GM12892 (cell line): ENCODE measurements at regions not wholly inside any gene's neighbourhood (a gene's known extent, or its start where the extent isn't known, plus 50 kb on each side); places are given as distances from the start of the nearest gene placed in this dataset.
"Not testable (repeated sequence)": the region's sequence is repeated elsewhere in the genome, so short reads cannot be mapped to it uniquely, and the experiment has no call there.

Experiments
- DNase-seq: peaks from one replicate; pipeline ENCODE4 v3.0.0; 2011; ENCODE audit not compliant: insufficient read length
- FAIRE-seq: peaks from 2 replicates; lab custom pipeline; 2011; peaks lifted over from hg19 to GRCh38; lab: Jason Lieb, UNC
- POLR2A ChIP-seq: IDR thresholded peaks from 2 replicates; pipeline ENCODE4 v1.6.1; 2011; ENCODE audit warnings: low read depth, low read length, control low read depth
- POLR2AphosphoS5 ChIP-seq: IDR thresholded peaks from 2 replicates; pipeline ENCODE4 v1.6.1; 2011; ENCODE audit warnings: low read depth, low read length, control low read depth
- TAF1 ChIP-seq: IDR thresholded peaks from 2 replicates; pipeline ENCODE4 v1.6.1; 2011; ENCODE audit warnings: low read depth, mild to moderate bottlenecking, control low read depth, low read length, borderline replicate concordance

- TF ChIP-seq TAF1 (no peak), POLR2A (no peak), POLR2AphosphoS5 (no peak)
- no peak for DNase-seq
- FAIRE-seq: no peak
Observed at GRCh38 chr5:167294882-167295680, 996.4 kb upstream of the WWC1 start.

- DNase-seq: no peak
- no peak for FAIRE-seq
- no peak for TF ChIP-seq POLR2AphosphoS5
- TF ChIP-seq TAF1: no peak
- TF ChIP-seq POLR2A: no peak
Observed at GRCh38 chr5:167295681-167296005, 995.8 kb upstream of the WWC1 start.

DNA sequence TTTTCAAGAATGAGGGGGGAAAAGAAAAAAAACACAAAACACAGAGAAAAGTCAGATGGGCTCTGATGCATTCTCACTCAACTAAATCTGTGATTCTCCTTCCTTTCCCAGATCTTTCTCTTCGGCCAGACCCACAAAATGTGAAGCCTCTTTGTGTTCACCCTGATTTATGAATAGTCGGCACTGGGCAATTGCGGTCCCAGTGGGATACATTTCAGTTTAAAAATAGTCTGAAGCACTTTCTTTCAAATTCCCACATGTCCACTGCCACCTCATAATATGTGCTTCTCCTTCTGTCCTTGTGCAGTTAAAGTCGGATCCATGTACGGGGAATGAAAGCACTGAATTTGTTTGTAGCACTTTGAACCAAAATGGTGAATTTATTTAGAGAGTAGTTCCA is 995.4 kb upstream of the WWC1 start:
- TF ChIP-seq POLR2A: no peak
- TF ChIP-seq TAF1: no peak
- no peak for TF ChIP-seq POLR2AphosphoS5
- no peak for DNase-seq
- FAIRE-seq: no peak

DNA sequence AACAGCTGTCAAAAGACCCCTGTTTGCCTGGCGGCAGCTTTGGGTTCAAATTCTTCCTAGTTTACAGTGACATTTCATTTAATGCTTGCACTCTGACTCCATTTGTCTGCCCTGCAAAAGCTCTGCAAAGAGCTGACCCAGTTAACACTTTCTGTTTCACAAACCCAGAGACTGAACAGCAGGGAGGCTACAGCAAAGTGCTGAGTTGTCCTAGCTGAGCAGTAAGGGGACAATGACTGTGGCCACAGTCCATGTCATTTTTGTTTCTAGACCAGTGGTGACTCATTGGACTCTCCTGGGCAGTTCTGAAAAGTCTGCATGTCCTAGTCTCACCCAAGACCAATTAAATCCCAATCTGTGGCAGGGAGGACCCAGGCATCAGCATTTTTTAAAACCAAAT is 994.8 kb upstream of the WWC1 start:
- no peak for DNase-seq
- no peak for TF ChIP-seq POLR2AphosphoS5
- FAIRE-seq: no peak

DNA sequence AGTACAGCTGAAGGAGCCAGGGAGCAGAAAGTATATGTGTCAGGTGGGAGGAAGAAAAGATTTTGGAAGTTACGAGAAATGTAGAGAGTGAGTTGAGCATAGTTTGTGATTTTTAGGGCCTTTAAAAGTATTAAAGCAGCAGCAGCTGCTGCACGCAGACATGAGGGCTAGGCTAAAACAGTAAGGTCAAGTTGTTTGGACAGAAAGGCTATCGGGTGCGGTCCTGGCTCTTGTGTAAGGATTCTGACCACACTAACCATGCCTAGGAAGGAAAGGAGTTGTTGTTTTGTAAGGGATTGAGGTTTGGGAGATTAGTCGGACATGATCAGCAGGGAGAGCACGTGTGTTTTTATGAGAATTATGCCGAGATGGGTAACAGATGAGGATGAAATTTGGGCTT is 991.6 kb upstream of the WWC1 start:
- FAIRE-seq, DNase-seq: not testable (repeated sequence)

- DNase-seq (no peak), FAIRE-seq (no peak)
- no peak for TF ChIP-seq POLR2AphosphoS5
- TF ChIP-seq TAF1: no peak
- TF ChIP-seq POLR2A: no peak
Observed at GRCh38 chr5:167303582-167303981, 987.9 kb upstream of the WWC1 start.

- TF ChIP-seq POLR2A (no peak), POLR2AphosphoS5 (no peak), TAF1 (no peak)
- no peak for FAIRE-seq
- no peak for DNase-seq
Observed at GRCh38 chr5:167304834-167305469, 986.5 kb upstream of the WWC1 start.

DNA sequence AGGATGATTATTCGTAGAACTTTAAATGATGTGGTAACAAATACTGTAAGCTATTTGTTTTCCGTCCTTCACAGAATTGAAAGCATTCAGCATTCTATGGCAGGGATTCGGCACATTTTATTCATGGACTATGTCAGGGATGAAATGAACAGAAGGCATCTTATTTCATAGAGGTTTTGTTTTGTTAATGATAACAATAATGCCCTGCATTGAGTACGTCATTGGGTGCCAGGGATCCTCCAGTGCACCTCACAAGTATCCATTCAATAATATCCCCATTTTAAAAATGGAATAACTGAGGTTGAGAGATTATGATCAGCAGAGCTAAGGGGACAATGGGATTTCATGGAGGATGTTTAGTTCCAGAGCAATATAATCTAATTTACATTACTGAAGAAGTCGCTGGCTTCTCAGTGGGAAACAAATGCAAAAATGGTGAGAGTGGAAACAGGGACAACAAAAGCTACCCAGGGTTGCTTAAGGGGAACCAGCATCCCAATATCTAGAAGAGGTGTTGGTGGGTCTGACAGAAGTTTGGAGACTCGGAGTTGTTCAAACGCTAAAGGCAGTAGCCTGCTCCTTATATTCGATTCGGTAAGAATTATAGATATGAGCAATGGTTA is 985.7 kb upstream of the WWC1 start:
- no peak for TF ChIP-seq POLR2AphosphoS5
- TF ChIP-seq TAF1: no peak
- TF ChIP-seq POLR2A: no peak
- DNase-seq (no peak), FAIRE-seq (no peak)

DNA sequence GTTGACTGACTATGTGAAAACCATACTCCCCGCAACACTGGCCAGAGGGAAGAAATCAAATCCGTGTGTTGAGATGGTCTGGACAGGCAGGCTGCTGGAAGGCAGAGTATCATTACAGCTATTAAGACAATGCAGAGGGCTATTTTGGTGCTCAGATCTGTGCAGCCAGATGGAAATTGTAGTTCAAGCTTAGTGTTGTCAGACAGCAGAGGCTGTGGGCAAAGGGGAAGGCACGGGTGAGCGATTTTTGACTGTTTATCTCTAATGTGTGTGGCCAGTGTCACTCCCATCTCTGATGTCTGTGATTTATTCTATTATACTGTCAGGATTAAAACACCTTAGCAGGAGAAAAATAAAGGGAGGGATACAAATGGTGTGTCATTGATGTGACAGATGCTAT is 984.4 kb upstream of the WWC1 start:
- no peak for FAIRE-seq
- no peak for DNase-seq

DNA sequence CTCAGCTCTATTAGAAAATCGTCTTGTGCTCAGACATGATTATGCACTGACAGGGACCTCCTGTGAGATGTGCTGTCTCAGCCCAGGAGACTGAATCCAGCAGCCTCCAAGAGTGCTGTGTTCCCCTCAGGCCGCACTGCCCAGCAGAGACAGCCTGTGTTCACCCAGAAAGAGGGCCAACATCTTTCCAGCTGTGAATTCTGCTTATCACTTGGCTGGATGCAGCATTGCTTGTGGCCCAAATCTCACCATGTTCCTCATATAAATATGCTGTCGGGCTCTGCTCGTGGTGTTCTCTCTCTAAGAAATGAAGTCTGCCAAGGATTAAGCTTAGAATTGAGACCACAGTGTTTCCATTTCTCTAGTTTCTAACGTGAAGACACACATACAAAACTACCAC is 983.0 kb upstream of the WWC1 start:
- TF ChIP-seq TAF1 (no peak), POLR2A (no peak), POLR2AphosphoS5 (no peak)
- no peak for FAIRE-seq
- DNase-seq: no peak

More for the DNA sequence above, 984.4 kb upstream of the WWC1 start:
- TF ChIP-seq TAF1: no peak
- no peak for TF ChIP-seq POLR2AphosphoS5
- no peak for TF ChIP-seq POLR2A

GRCh38 chr5:167309941-167310517 is 981.4 kb upstream of the WWC1 start:
- FAIRE-seq (no peak), DNase-seq (no peak)
- TF ChIP-seq POLR2A: no peak
- TF ChIP-seq POLR2AphosphoS5: no peak
- no peak for TF ChIP-seq TAF1

DNA sequence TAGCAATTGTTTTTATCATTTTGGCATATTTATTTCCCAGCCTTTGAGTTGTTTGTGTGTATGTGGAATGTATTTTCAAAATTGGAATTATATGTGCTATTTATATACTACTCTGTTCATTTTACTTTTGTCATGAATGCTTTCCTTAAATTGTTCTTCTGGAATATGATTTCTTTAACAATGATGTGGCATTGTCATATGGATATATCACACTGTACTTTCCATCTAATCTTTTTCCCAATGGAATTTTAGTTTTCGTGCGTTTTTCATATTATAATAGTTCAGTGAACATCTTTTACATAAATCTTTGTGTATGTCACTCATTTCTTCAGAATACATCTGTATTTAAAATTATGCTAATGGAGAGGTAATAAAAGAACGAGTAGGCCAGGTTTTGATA is 980.1 kb upstream of the WWC1 start:
- no peak for DNase-seq

More for the DNA sequence above, 980.1 kb upstream of the WWC1 start:
- TF ChIP-seq POLR2A (no peak), TAF1 (no peak)
- no peak for FAIRE-seq
